Kidney epithelial cell (primary cell): ENCODE measurements at regions not wholly inside any gene's neighbourhood (a gene's known extent, or its start where the extent isn't known, plus 50 kb on each side); places are given as distances from the start of the nearest gene placed in this dataset.

Experiments used
- DNase-seq: peaks from one replicate; pipeline ENCODE4 v3.0.0-alpha.2; 2010; ENCODE audit warnings: low read depth
- H3K27me3 ChIP-seq: 2 replicates; pipeline ENCODE4 v1.6.0; 2011; ENCODE audit warnings: low read length; ENCODE audit not compliant: control insufficient read depth, insufficient read depth
- H3K36me3 ChIP-seq: 2 replicates; pipeline ENCODE4 v1.5.1; 2011; ENCODE audit warnings: low read length; ENCODE audit not compliant: control insufficient read depth, insufficient read depth
- H3K4me3 ChIP-seq: 2 replicates; pipeline ENCODE4 v1.5.1; 2011; ENCODE audit warnings: low read depth, mild to moderate bottlenecking, control low read depth, low read length
- CTCF ChIP-seq: IDR thresholded peaks from 2 replicates; pipeline ENCODE4 v1.5.1; 2011; ENCODE audit warnings: mild to moderate bottlenecking, moderate library complexity, low read length, control low read depth, inconsistent platforms; ENCODE audit not compliant: insufficient read depth, poor library complexity, severe bottlenecking

GRCh38 chr3:189100866-189101265 is 70.9 kb upstream of the TPRG1 start:
- TF ChIP-seq CTCF: no peak
- H3K27me3 ChIP-seq: no peaks in the 10 kb centered on the region
- DNase-seq: no peak
- H3K4me3 ChIP-seq: no peak overlapping the region
- H3K36me3 ChIP-seq: no peaks in the 10 kb centered on the region

DNA sequence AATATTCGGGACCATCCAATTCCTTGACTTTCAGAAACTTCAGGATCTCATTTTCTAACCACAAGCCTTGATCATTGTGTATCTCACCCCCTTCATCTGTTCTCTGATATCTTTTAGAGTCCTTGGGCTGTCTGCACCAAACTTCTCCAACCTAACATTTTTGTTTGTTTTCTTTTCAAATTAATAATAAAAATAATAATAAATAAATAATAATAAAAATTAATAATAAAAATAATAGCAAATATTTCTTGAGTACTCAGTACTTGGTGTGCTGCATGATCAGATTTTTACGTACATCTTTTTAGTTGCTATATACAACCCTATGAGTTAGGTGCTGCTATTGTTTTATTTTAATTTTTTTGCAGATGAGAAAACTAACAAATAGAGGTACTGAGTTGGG is 70.2 kb upstream of the TPRG1 start:
- Histone ChIP-seq H3K27me3 (no peaks in the 10 kb centered on the region), H3K4me3 (no peak overlapping the region), H3K36me3 (no peaks in the 10 kb centered on the region)
- TF ChIP-seq CTCF: no peak
- DNase-seq: no peak

DNA sequence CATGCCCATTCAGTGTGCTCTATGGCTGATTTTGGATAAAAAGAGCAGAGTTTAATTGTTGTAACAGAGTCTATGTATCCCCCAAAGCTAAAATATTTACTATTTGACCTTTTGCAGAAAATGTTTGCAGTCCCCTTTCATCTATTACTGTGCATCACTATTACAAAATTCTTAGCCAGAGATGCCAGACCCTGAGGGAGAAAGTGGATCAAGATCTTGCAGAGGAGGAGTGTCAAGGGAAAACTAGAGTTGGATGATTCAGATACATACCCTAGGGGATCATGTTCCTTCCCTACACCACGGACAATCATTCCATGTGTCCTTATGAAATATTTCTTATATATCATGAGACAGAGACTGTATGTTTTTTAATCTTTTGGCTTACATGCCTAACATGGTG is 68.6 kb upstream of the TPRG1 start:
- no peak for TF ChIP-seq CTCF
- no peaks in the 10 kb centered on the region for H3K27me3 ChIP-seq
- no peak overlapping the region for H3K4me3 ChIP-seq
- DNase-seq: no peak
- no peaks in the 10 kb centered on the region for H3K36me3 ChIP-seq

DNA sequence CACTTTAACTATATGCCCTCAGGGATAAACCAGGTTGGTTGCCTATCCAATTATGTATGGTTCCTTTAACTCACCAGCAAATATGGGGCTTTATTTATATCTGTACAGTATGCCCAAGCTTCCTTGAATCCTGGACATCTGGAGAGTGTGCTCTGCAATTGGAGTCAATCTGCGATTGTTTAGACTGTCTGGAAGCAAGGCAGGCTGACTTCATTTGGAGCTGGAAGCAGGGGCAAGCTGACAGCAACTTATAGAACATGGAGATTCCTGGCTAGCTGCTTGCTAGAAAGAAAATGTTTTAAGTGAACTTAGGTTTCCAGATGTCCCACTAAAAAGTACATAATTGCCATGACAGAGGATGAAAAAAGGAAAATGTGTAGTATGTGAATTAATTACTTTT is 63.7 kb upstream of the TPRG1 start:
- TF ChIP-seq CTCF: no peak
- no peak overlapping the region for H3K4me3 ChIP-seq
- DNase-seq: no peak
- H3K27me3 ChIP-seq: no peaks in the 10 kb centered on the region
- H3K36me3 ChIP-seq: no peaks in the 10 kb centered on the region

- no peak for DNase-seq
- Histone ChIP-seq H3K4me3 (no peak overlapping the region), H3K27me3 (no peaks in the 10 kb centered on the region), H3K36me3 (no peaks in the 10 kb centered on the region)
- TF ChIP-seq CTCF: no peak
Observed at GRCh38 chr3:189108735-189109134, 63.0 kb upstream of the TPRG1 start.

GRCh38 chr3:189109145-189109544 is 62.6 kb upstream of the TPRG1 start:
- no peak for TF ChIP-seq CTCF
- no peaks in the 10 kb centered on the region for H3K36me3 ChIP-seq
- H3K27me3 ChIP-seq: no peaks in the 10 kb centered on the region
- H3K4me3 ChIP-seq: no peak overlapping the region
- no peak for DNase-seq
